Activated CD8-positive, alpha-beta T cell treated with anti-CD3 and anti-CD28 coated beads for 36 hours (primary cell): ENCODE measurements at regions not wholly inside any gene's neighbourhood (a gene's known extent, or its start where the extent isn't known, plus 50 kb on each side); places are given as distances from the start of the nearest gene placed in this dataset.

ENCODE experiments used
- ATAC-seq: fragments of 200-7000 bp; cut with Tn5 transposase; one replicate; pipeline ENCODE4 v1.10.0; 2021; ENCODE audit warnings: mild to moderate bottlenecking, moderate library complexity
- CTCF ChIA-PET: fragments of 350-600 bp; sonication (Branson Sonifier 250); formaldehyde crosslinking; loops from one replicate; lab custom pipeline; 2021; ENCODE audit warnings: antibody characterized with exemption; lab: Charles Lee
- POLR2A ChIA-PET: fragments of 350-600 bp; sonication (Branson Sonifier 250); formaldehyde crosslinking; loops from one replicate; lab custom pipeline; 2021; ENCODE audit warnings: antibody characterized with exemption; lab: Charles Lee
- DNase-seq: peaks from one replicate; pipeline ENCODE4 v3.0.0-alpha.2; 2020
- H3K27ac Mint-ChIP-seq: one replicate; pipeline ENCODE4 v1.8.0; 2021; ENCODE audit warnings: mild to moderate bottlenecking, mixed read lengths
- H3K27me3 Mint-ChIP-seq: one replicate; pipeline ENCODE4 v1.8.0; 2021; ENCODE audit warnings: mixed read lengths
- H3K36me3 Mint-ChIP-seq: one replicate; pipeline ENCODE4 v1.8.0; 2021; ENCODE audit warnings: low read depth, mixed read lengths
- H3K4me1 Mint-ChIP-seq: one replicate; pipeline ENCODE4 v1.8.0; 2021; ENCODE audit warnings: low read depth, mixed read lengths
- H3K4me3 Mint-ChIP-seq: one replicate; pipeline ENCODE4 v1.8.0; 2021; ENCODE audit warnings: mild to moderate bottlenecking, moderate library complexity, mixed read lengths
- H3K9me3 Mint-ChIP-seq: one replicate; pipeline ENCODE4 v1.8.0; 2021; ENCODE audit warnings: mixed read lengths
- intact Hi-C: fragments of 100-400 bp; cut with micrococcal nuclease; formaldehyde crosslinking; loops from one replicate; pipeline ENCODE4 v1.10.0; 2022
- TF ChIP-seq, protein P1 (sequence below): fragments of 200-600 bp; IDR thresholded peaks from one replicate; pipeline ENCODE4 v1.8.0; 2022; ENCODE audit warnings: antibody characterized with exemption, mild to moderate bottlenecking

DNA sequence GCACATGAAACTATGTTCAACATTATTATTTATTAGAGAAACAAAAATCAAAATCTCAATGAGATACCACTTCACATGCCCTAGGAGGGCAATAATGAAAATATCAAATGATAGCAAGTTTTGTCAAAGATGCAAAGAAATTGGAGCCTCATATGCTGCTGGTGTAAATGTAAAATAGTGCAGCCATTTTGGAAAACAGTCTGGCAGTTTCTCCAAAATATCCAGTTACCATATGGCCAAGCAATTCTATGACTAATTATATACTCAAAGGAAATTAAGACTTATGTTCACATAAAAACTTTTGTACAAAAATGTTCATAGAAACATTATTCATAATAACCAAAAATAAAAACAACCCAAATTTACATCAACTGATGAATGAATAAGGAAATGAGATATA lies 313.6 kb upstream of the LMO3 start:
- Mint-ChIP-seq H3K9me3 (peaks cover 13% of the 10 kb centered on the region), H3K27me3 (no peaks in the 10 kb centered on the region), H3K4me3 (no peak overlapping the region), H3K36me3 (no peaks in the 10 kb centered on the region), H3K27ac (no peak overlapping the region), H3K4me1 (no peaks in the 10 kb centered on the region)
- TF ChIP-seq, protein P1, sequence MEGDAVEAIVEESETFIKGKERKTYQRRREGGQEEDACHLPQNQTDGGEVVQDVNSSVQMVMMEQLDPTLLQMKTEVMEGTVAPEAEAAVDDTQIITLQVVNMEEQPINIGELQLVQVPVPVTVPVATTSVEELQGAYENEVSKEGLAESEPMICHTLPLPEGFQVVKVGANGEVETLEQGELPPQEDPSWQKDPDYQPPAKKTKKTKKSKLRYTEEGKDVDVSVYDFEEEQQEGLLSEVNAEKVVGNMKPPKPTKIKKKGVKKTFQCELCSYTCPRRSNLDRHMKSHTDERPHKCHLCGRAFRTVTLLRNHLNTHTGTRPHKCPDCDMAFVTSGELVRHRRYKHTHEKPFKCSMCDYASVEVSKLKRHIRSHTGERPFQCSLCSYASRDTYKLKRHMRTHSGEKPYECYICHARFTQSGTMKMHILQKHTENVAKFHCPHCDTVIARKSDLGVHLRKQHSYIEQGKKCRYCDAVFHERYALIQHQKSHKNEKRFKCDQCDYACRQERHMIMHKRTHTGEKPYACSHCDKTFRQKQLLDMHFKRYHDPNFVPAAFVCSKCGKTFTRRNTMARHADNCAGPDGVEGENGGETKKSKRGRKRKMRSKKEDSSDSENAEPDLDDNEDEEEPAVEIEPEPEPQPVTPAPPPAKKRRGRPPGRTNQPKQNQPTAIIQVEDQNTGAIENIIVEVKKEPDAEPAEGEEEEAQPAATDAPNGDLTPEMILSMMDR, result no peak
- intact Hi-C loops, result no loop called here
- ATAC-seq, result no peak
- POLR2A ChIA-PET, result no interaction called here
- CTCF ChIA-PET, result no interaction called here
- no peak for DNase-seq

DNA sequence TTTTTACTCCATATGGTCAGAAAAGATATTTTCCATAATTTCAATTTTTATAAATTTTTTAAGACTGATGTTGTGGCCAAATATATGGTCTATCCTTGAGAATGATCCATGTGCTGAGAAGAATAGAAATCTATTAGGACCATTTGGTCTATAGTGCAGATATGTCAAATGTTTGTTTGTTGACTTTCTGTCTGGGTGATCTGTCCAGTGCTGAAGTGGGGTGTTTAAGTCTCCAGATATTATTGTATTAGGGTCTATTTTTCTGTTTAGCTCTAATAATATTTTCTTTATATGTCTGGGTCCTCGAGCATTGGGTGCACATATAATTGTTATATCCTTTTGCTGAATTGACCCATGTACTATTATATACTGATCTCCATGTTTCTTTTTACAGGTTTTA lies 308.9 kb upstream of the LMO3 start:
- no peaks in the 10 kb centered on the region for H3K4me1 Mint-ChIP-seq
- CTCF ChIA-PET, result no interaction called here
- H3K4me3 Mint-ChIP-seq, result no peak overlapping the region
- no peaks in the 10 kb centered on the region for H3K27me3 Mint-ChIP-seq
- TF ChIP-seq, protein P1, result no peak
- intact Hi-C loops, result no loop called here
- DNase-seq (no peak), ATAC-seq (no peak)
- no peak overlapping the region for H3K27ac Mint-ChIP-seq
- POLR2A ChIA-PET, result no interaction called here
- H3K9me3 Mint-ChIP-seq, result peaks cover 18% of the 10 kb centered on the region
- no peaks in the 10 kb centered on the region for H3K36me3 Mint-ChIP-seq

DNA sequence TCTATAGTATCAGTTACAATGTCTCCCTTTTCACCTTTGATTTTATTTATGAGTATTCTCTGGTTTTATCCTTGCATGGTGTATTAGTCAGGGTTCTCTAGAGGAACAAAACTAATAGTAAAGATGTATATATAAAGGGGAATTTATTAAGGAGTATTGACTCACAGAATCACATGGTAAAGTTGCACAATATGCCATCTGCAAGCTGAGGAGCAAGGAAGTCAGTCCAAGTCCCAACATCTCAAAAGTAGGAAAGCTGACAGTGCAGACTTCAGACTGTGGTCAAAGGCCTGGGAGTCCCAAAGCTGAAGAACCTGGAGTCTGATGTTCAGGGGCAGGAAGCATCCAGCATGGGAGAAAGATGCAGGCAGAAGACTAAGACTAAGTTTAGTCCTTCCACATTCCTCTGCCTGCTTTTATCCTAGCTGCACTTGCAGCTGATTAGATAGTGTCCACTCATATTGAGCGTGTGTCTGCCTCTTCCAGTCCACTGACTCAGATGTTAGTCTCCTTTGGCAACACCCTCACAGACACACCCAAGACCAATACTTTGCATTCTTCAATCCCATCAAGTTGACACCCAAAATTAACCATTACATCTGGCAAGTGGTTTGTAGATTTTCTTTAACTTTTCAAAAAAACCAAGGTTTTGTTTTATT lies 308.0 kb upstream of the LMO3 start:
- POLR2A ChIA-PET, result no interaction called here
- H3K27ac Mint-ChIP-seq, result no peak overlapping the region

DNA sequence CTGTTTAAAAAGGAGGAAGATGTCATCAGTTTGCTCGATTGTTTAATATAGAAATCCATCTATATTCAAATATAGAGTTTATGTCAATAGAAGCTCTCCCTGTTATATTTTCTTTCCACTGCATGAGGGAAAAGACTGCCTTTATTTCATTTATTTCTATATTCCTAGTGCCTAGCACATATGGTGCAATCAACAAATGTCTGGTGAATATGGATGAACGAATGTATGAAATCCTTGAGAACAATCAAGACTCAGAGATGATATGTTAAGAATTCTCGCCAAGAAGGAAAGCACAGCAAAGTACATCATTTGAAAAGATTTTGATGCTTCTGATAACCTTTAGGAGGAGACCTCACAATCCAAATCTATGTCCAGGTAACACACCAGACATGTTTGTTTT lies 296.0 kb upstream of the LMO3 start:
- Mint-ChIP-seq H3K27ac (no peak overlapping the region), H3K36me3 (no peaks in the 10 kb centered on the region), H3K27me3 (no peaks in the 10 kb centered on the region), H3K4me3 (no peak overlapping the region), H3K9me3 (peaks cover 21% of the 10 kb centered on the region), H3K4me1 (no peaks in the 10 kb centered on the region)
- DNase-seq, result no peak
- no peak for ATAC-seq
- CTCF ChIA-PET, result no interaction called here
- POLR2A ChIA-PET, result no interaction called here
- TF ChIP-seq, protein P1, result no peak
- intact Hi-C loops, result no loop called here

More for the DNA sequence above, 308.0 kb upstream of the LMO3 start:
- Mint-ChIP-seq H3K9me3 (peaks cover 18% of the 10 kb centered on the region), H3K36me3 (no peaks in the 10 kb centered on the region), H3K4me1 (no peaks in the 10 kb centered on the region), H3K27me3 (no peaks in the 10 kb centered on the region), H3K4me3 (no peak overlapping the region)
- no peak for DNase-seq
- intact Hi-C loops, result no loop called here
- no peak for ATAC-seq
- CTCF ChIA-PET, result no interaction called here
- TF ChIP-seq, protein P1, result no peak

DNA sequence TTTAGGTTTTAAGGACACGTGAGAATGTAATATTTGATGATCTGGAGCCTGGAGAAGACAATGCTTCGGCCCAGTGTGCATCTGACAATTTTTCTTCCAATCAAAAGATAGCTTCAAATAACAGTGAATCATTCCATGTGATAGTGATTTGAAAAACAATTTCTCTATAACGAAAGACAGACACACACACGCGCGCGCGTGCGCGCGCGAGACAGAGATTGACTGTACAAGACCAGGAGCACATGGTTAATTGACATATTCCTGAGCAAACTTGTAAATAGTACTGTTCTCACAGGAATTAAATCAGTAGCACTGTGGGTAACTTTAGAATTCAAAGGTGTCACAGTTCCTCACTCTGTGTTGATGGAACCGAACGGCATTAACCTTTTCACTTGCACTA lies 287.5 kb upstream of the LMO3 start:
- peaks cover 18% of the 10 kb centered on the region for H3K9me3 Mint-ChIP-seq
- no peaks in the 10 kb centered on the region for H3K27me3 Mint-ChIP-seq
- no peak overlapping the region for H3K27ac Mint-ChIP-seq
- ChIA-PET CTCF (no interaction called here), POLR2A (no interaction called here)
- no peak overlapping the region for H3K4me3 Mint-ChIP-seq
- no peaks in the 10 kb centered on the region for H3K4me1 Mint-ChIP-seq
- TF ChIP-seq, protein P1, result no peak
- DNase-seq, result no peak
- no peak for ATAC-seq
- H3K36me3 Mint-ChIP-seq, result no peaks in the 10 kb centered on the region
- intact Hi-C loops, result no loop called here
